ENCODE measurements at regions not wholly inside any gene's neighbourhood (a gene's known extent, or its start where the extent isn't known, plus 50 kb on each side); places are given as distances from the start of the nearest gene placed in this dataset.

DNA sequence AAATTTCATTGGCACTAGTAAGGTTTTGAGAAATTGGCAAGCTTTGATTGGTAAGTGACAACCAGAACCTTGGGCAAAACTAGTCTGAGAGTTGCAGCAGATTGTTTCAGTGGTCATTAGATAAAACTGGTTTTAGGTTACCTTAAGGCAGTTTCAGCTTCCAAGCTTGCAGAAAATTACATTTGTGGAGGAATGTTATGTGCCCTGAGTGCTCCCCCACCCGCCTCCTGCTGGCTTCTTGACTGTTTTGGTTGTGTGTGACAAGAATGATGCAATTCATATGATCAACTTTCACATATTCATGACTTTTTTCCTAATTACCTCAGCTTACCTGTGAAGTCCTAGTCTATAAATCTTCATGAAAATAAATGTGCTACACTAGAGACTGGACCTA is 599.5 kb upstream of the ZNF804A start:
- TF ChIP-seq, protein P1, sequence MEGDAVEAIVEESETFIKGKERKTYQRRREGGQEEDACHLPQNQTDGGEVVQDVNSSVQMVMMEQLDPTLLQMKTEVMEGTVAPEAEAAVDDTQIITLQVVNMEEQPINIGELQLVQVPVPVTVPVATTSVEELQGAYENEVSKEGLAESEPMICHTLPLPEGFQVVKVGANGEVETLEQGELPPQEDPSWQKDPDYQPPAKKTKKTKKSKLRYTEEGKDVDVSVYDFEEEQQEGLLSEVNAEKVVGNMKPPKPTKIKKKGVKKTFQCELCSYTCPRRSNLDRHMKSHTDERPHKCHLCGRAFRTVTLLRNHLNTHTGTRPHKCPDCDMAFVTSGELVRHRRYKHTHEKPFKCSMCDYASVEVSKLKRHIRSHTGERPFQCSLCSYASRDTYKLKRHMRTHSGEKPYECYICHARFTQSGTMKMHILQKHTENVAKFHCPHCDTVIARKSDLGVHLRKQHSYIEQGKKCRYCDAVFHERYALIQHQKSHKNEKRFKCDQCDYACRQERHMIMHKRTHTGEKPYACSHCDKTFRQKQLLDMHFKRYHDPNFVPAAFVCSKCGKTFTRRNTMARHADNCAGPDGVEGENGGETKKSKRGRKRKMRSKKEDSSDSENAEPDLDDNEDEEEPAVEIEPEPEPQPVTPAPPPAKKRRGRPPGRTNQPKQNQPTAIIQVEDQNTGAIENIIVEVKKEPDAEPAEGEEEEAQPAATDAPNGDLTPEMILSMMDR (IDR thresholded peaks at IDR 0.05): no peak
- TF ChIP-seq EP300 (IDR thresholded peaks at IDR 0.05) (no peak), POLR2A (IDR thresholded peaks at IDR 0.05) (no peak)
